Gastroesophageal sphincter (tissue), 3 donors: ENCODE measurements at regions not wholly inside any gene's neighbourhood (a gene's known extent, or its start where the extent isn't known, plus 50 kb on each side); places are given as distances from the start of the nearest gene placed in this dataset.

Experiments used
- CTCF ChIP-seq, 4 experiments: fragments of 200-600 bp in 2 of 4; fragments of 450-650 bp in 2 of 4; sonication (generic) in 1 of 4; IDR thresholded peaks; one replicate each; pipeline ENCODE4 v1.5.1; 2017 to 2019; ENCODE audit warnings: antibody characterized with exemption in 4 of 4, mild to moderate bottlenecking in 2 of 4, moderate library complexity in 2 of 4
- EP300 ChIP-seq: sonication (generic); formaldehyde crosslinking; IDR thresholded peaks from one replicate; pipeline ENCODE4 v1.6.1; 2017; ENCODE audit warnings: antibody characterized with exemption, mild to moderate bottlenecking
- POLR2A ChIP-seq, 2 donors: fragments of 450-650 bp; IDR thresholded peaks; one replicate each; pipeline ENCODE4 v1.6.1; 2017; ENCODE audit warnings: antibody characterized with exemption in 2 of 2, mild to moderate bottlenecking in 2 of 2, moderate library complexity in 1 of 2
- POLR2AphosphoS5 ChIP-seq: sonication (generic); formaldehyde crosslinking; IDR thresholded peaks from one replicate; pipeline ENCODE4 v1.6.1; 2017; ENCODE audit warnings: antibody characterized with exemption

GRCh38 chr1:201710632-201711597 is 118.0 kb upstream of the IPO9 start:
- TF ChIP-seq CTCF (IDR thresholded peaks at IDR 0.05) (no peak), POLR2AphosphoS5 (no peak), POLR2A (IDR thresholded peaks at IDR 0.05) (no peak), EP300 (no peak)
